OCI-LY1 (cell line): ENCODE measurements at regions not wholly inside any gene's neighbourhood (a gene's known extent, or its start where the extent isn't known, plus 50 kb on each side); places are given as distances from the start of the nearest gene placed in this dataset.

Source experiments
- EZH2 ChIP-seq: fragments of 200-600 bp; sonication (generic), shearing (Covaris generic); IDR thresholded peaks from 2 replicates; pipeline ENCODE4 v1.8.0; 2017; ENCODE audit warnings: borderline replicate concordance, mixed run types, mild to moderate bottlenecking, antibody characterized with exemption, low read length, moderate library complexity, mixed read lengths
- TF ChIP-seq, protein P1 (sequence below): fragments of 200-600 bp; sonication (generic), shearing (Covaris generic); IDR thresholded peaks from 2 replicates; pipeline ENCODE4 v1.5.1; 2017; ENCODE audit warnings: mild to moderate bottlenecking, antibody characterized with exemption, low read length, moderate library complexity, mixed read lengths

DNA sequence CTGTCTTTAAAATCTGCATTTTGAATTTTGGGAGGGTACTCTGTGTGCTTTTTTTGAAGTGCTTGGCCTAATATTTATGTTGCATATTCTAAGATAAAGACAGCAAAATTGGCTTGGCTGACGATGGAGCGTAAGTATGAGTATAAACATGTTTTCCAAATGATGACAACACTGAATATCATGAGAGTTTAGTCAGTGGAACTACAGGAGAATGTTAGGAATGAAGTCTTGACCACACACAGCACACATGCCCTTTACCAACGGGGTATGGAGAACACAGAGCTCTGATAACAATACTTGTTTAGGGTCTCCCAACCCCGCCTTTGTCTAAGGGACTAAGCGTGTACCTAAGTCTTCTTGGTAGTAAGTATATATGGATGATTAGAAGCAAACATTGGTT lies 253.9 kb upstream of the FZD8 start:
- TF ChIP-seq, protein P1, sequence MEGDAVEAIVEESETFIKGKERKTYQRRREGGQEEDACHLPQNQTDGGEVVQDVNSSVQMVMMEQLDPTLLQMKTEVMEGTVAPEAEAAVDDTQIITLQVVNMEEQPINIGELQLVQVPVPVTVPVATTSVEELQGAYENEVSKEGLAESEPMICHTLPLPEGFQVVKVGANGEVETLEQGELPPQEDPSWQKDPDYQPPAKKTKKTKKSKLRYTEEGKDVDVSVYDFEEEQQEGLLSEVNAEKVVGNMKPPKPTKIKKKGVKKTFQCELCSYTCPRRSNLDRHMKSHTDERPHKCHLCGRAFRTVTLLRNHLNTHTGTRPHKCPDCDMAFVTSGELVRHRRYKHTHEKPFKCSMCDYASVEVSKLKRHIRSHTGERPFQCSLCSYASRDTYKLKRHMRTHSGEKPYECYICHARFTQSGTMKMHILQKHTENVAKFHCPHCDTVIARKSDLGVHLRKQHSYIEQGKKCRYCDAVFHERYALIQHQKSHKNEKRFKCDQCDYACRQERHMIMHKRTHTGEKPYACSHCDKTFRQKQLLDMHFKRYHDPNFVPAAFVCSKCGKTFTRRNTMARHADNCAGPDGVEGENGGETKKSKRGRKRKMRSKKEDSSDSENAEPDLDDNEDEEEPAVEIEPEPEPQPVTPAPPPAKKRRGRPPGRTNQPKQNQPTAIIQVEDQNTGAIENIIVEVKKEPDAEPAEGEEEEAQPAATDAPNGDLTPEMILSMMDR: no peak
- no peak for TF ChIP-seq EZH2
